CD14-positive monocyte (primary cell): ENCODE measurements at regions not wholly inside any gene's neighbourhood (a gene's known extent, or its start where the extent isn't known, plus 50 kb on each side); places are given as distances from the start of the nearest gene placed in this dataset.
A peak's percentile ranks its signal among the peaks of the same experiment; 100 is the strongest.

Experiments used
- DNase-seq, 3 donors: peaks; one replicate each; pipeline ENCODE4 v3.0.0-alpha.2; 2011 to 2022
- H2AFZ ChIP-seq: 2 replicates; pipeline ENCODE4 v1.6.0; 2012; ENCODE audit warnings: mild to moderate bottlenecking, low read depth, low read length, inconsistent platforms; ENCODE audit not compliant: insufficient read depth, poor library complexity, severe bottlenecking
- H3K27ac ChIP-seq, 2 donors: 1 replicate in 1 of 2; 2 replicates in 1 of 2; pipeline ENCODE4 v1.5.1; 2012 to 2013; ENCODE audit warnings: low read length in 2 of 2, control low read depth in 1 of 2, inconsistent platforms in 1 of 2, low read depth in 1 of 2, mild to moderate bottlenecking in 1 of 2
- H3K27me3 ChIP-seq, 2 donors: one replicate each; pipeline versions ENCODE4 v1.6.0 to v1.6.1; 2011 to 2013; ENCODE audit warnings: low read length in 2 of 2; ENCODE audit not compliant: control insufficient read depth in 2 of 2, insufficient read depth in 2 of 2
- H3K36me3 ChIP-seq, 2 donors: replicated peaks in 1 of 2; 1 replicate in 1 of 2; 2 replicates in 1 of 2; pipeline versions ENCODE4 v1.5.1 to v1.6.1; 2012 to 2013; ENCODE audit warnings: low read length in 2 of 2, control low read depth in 1 of 2, inconsistent platforms in 1 of 2, mild to moderate bottlenecking in 1 of 2; ENCODE audit not compliant: insufficient read depth in 2 of 2, control insufficient read depth in 1 of 2
- H3K4me1 ChIP-seq, 2 donors: 1 replicate in 1 of 2; 2 replicates in 1 of 2; pipeline versions ENCODE4 v1.5.1 to v1.6.1; 2012 to 2013; ENCODE audit warnings: low read length in 2 of 2, control low read depth in 1 of 2, inconsistent platforms in 1 of 2, mild to moderate bottlenecking in 1 of 2, moderate library complexity in 1 of 2; ENCODE audit not compliant: insufficient read depth in 2 of 2, control insufficient read depth in 1 of 2
- H3K4me2 ChIP-seq: replicated peaks from 2 replicates; pipeline ENCODE3; 2012; ENCODE audit warnings: low read length, moderate library complexity, mild to moderate bottlenecking; ENCODE audit not compliant: poor library complexity, severe bottlenecking; ENCODE audit errors: extremely low read depth
- H3K4me3 ChIP-seq, 3 experiments: fragments of 200-600 bp in 1 of 3; sonication (generic) in 1 of 3; replicated peaks in 1 of 3; 1 replicate in 2 of 3; 2 replicates in 1 of 3; pipeline ENCODE4 v1.5.1; 2011 to 2013; ENCODE audit warnings: low read length in 3 of 3, mild to moderate bottlenecking in 3 of 3, control low read depth in 2 of 3, low read depth in 2 of 3, inconsistent platforms in 1 of 3, moderate library complexity in 1 of 3
- H3K79me2 ChIP-seq: 2 replicates; pipeline ENCODE4 v1.6.0; 2012; ENCODE audit warnings: mild to moderate bottlenecking, control low read depth, inconsistent platforms, low read length, moderate library complexity; ENCODE audit not compliant: insufficient read depth
- H3K9ac ChIP-seq: 2 replicates; pipeline ENCODE4 v1.6.0; 2017; ENCODE audit warnings: low read length, mild to moderate bottlenecking; ENCODE audit not compliant: insufficient read depth, poor library complexity, severe bottlenecking
- H3K9me3 ChIP-seq, 2 donors: replicated peaks in 1 of 2; 1 replicate in 1 of 2; 2 replicates in 1 of 2; pipeline versions ENCODE4 v1.5.1 to v1.6.1; 2012 to 2013; ENCODE audit warnings: low read length in 2 of 2, control low read depth in 1 of 2; ENCODE audit not compliant: control insufficient read depth in 1 of 2, insufficient read depth in 1 of 2
- H4K20me1 ChIP-seq: 2 replicates; pipeline ENCODE4 v1.6.0; 2012; ENCODE audit warnings: mild to moderate bottlenecking, low read length, control low read depth, moderate library complexity; ENCODE audit not compliant: insufficient read depth
- H3K27ac Mint-ChIP-seq, 7 donors: one replicate each; pipeline ENCODE4 v1.8.0; 2020; ENCODE audit warnings: mild to moderate bottlenecking in 7 of 7, mixed read lengths in 7 of 7, moderate library complexity in 6 of 7, inconsistent platforms in 2 of 7
- H3K27me3 Mint-ChIP-seq, 3 donors: one replicate each; pipeline ENCODE4 v1.8.0; 2021 to 2022; ENCODE audit warnings: low read depth in 3 of 3, mild to moderate bottlenecking in 3 of 3, mixed read lengths in 3 of 3, moderate library complexity in 3 of 3, inconsistent platforms in 1 of 3
- H3K36me3 Mint-ChIP-seq, 2 donors: one replicate each; pipeline ENCODE4 v1.8.0; 2020; ENCODE audit warnings: mixed read lengths in 2 of 2, inconsistent platforms in 1 of 2, mild to moderate bottlenecking in 1 of 2
- H3K4me1 Mint-ChIP-seq: one replicate; pipeline ENCODE4 v1.8.0; 2020; ENCODE audit warnings: mild to moderate bottlenecking, mixed read lengths
- H3K4me3 Mint-ChIP-seq, 2 donors: one replicate each; pipeline ENCODE4 v1.8.0; 2020; ENCODE audit warnings: mild to moderate bottlenecking in 2 of 2, mixed read lengths in 2 of 2, moderate library complexity in 1 of 2
- H3K9me3 Mint-ChIP-seq, 7 donors: one replicate each; pipeline ENCODE4 v1.8.0; 2020 to 2022; ENCODE audit warnings: mixed read lengths in 7 of 7, mild to moderate bottlenecking in 6 of 7, moderate library complexity in 6 of 7, inconsistent platforms in 2 of 7
- WGBS: methylation state at CpG from one replicate; pipeline ENCODE4 v1.1.5; 2013; ENCODE audit warnings: missing lambda C conversion rate; ENCODE audit not compliant: insufficient coverage; 5-methylcytosine and 5-hydroxymethylcytosine counted together
- intact Hi-C, 2 donors: fragments of 100-400 bp; cut with micrococcal nuclease; formaldehyde crosslinking; loops; one replicate each; pipeline versions ENCODE4 v1.15.0 to v1.15.1; 2023
- TF ChIP-seq, protein P1 (sequence below): fragments of 200-600 bp; IDR thresholded peaks from one replicate; pipeline ENCODE4 v1.8.0; 2022; ENCODE audit warnings: antibody characterized with exemption, mild to moderate bottlenecking

DNA sequence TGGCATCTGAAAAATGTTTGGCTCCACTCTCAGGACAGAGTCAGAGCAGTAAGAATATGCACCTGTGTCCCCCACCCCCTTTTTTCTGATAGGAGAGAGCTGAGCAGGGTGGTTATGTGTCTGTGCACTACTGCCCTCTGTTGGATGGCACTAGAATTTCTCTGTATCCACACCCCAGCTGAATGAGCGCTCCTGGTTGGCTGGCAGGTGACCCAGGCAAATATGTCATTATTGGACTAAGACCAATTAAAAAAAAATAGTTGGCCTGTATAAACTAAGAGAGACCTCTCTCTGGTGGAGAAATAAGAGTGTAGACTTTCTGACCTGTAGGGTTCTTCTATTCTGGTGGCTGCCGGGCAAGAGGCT, 107.0 kb downstream of the PTCSC3 start:
- H3K9me3 ChIP-seq, result no peaks in the 10 kb centered on the region
- no peaks in the 10 kb centered on the region for H3K4me1 Mint-ChIP-seq
- intact Hi-C loops, result no loop called here
- no peaks in the 10 kb centered on the region for H3K79me2 ChIP-seq
- DNase-seq, result no peak
- no peaks in the 10 kb centered on the region for H3K36me3 ChIP-seq
- H3K27ac Mint-ChIP-seq, result no peak overlapping the region
- no peaks in the 10 kb centered on the region for H3K36me3 Mint-ChIP-seq
- peaks cover 0 to 1% (median 0%) of the 10 kb centered on the region in 7 donors for H3K9me3 Mint-ChIP-seq
- TF ChIP-seq, protein P1, sequence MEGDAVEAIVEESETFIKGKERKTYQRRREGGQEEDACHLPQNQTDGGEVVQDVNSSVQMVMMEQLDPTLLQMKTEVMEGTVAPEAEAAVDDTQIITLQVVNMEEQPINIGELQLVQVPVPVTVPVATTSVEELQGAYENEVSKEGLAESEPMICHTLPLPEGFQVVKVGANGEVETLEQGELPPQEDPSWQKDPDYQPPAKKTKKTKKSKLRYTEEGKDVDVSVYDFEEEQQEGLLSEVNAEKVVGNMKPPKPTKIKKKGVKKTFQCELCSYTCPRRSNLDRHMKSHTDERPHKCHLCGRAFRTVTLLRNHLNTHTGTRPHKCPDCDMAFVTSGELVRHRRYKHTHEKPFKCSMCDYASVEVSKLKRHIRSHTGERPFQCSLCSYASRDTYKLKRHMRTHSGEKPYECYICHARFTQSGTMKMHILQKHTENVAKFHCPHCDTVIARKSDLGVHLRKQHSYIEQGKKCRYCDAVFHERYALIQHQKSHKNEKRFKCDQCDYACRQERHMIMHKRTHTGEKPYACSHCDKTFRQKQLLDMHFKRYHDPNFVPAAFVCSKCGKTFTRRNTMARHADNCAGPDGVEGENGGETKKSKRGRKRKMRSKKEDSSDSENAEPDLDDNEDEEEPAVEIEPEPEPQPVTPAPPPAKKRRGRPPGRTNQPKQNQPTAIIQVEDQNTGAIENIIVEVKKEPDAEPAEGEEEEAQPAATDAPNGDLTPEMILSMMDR, result peak; percentile 53
- no peak overlapping the region for H3K4me2 ChIP-seq
- no CpG with 5 or more reads among the region's 2 CpGs for WGBS
- H3K4me1 ChIP-seq, result no peaks in the 10 kb centered on the region
- H3K27me3 Mint-ChIP-seq, result peaks cover 3 to 4% (median 4%) of the 10 kb centered on the region in 3 donors
- H3K27me3 ChIP-seq, result no peaks in the 10 kb centered on the region
- H4K20me1 ChIP-seq, result no peaks in the 10 kb centered on the region
- no peak overlapping the region for H3K27ac ChIP-seq
- no peak overlapping the region for H3K4me3 ChIP-seq
- H3K4me3 Mint-ChIP-seq, result no peak overlapping the region
- no peak overlapping the region for H3K9ac ChIP-seq
- no peak overlapping the region for H2AFZ ChIP-seq

GRCh38 chr14:36068777-36069534, 107.6 kb downstream of the PTCSC3 start:
- H3K4me2 ChIP-seq, result no peak overlapping the region
- H3K27me3 Mint-ChIP-seq, result peaks cover 3 to 4% (median 4%) of the 10 kb centered on the region in 3 donors
- intact Hi-C loops, result no loop called here

More at GRCh38 chr14:36068777-36069534, 107.6 kb downstream of the PTCSC3 start:
- H4K20me1 ChIP-seq, result no peaks in the 10 kb centered on the region
- H3K4me1 ChIP-seq, result no peaks in the 10 kb centered on the region
- no peak overlapping the region for H3K27ac Mint-ChIP-seq
- H3K27ac ChIP-seq, result no peak overlapping the region
- no peaks in the 10 kb centered on the region for H3K36me3 Mint-ChIP-seq
- no peaks in the 10 kb centered on the region for H3K4me1 Mint-ChIP-seq
- WGBS, result 68% methylated on average over 6 of the region's 11 CpGs
- H3K4me3 ChIP-seq, result no peak overlapping the region
- no peak for DNase-seq
- TF ChIP-seq, protein P1, result no peak
- no peaks in the 10 kb centered on the region for H3K9me3 ChIP-seq
- H3K9ac ChIP-seq, result no peak overlapping the region
- H3K36me3 ChIP-seq, result no peaks in the 10 kb centered on the region
- H2AFZ ChIP-seq, result no peak overlapping the region
- H3K79me2 ChIP-seq, result no peaks in the 10 kb centered on the region
- H3K4me3 Mint-ChIP-seq, result no peak overlapping the region
- no peaks in the 10 kb centered on the region for H3K27me3 ChIP-seq
- H3K9me3 Mint-ChIP-seq, result peaks cover 0 to 1% (median 0%) of the 10 kb centered on the region in 7 donors
